ENCODE measurements at regions not wholly inside any gene's neighbourhood (a gene's known extent, or its start where the extent isn't known, plus 50 kb on each side); places are given as distances from the start of the nearest gene placed in this dataset.

GRCh38 chr1:185646202-185646683 lies 87.9 kb upstream of the HMCN1 start:
- H3K27me3 ChIP-seq: no peaks in the 10 kb centered on the region
- no peak overlapping the region for H3K27ac ChIP-seq
- H3K4me1 ChIP-seq (ENCODE audit: control insufficient read depth in 1 of 2, insufficient read depth in 1 of 2, low read depth in 1 of 2, low read length in 1 of 2): peaks cover 10 to 12% of the 10 kb centered on the region in 2 experiments
- TF ChIP-seq CTCF (IDR thresholded peaks at IDR 0.05): no peak
- no peak overlapping the region for H3K4me3 ChIP-seq (ENCODE audit: low read depth in 1 of 2, low read length in 1 of 2)
- no peaks in the 10 kb centered on the region for H3K9me3 ChIP-seq
- H3K36me3 ChIP-seq: no peaks in the 10 kb centered on the region

GRCh38 chr1:185645686-185646085 lies 88.5 kb upstream of the HMCN1 start:
- Histone ChIP-seq H3K27ac (no peak overlapping the region), H3K4me3 (ENCODE audit: low read depth in 1 of 2, low read length in 1 of 2) (no peak overlapping the region), H3K9me3 (no peaks in the 10 kb centered on the region), H3K36me3 (no peaks in the 10 kb centered on the region), H3K4me1 (ENCODE audit: control insufficient read depth in 1 of 2, insufficient read depth in 1 of 2, low read depth in 1 of 2, low read length in 1 of 2) (peaks cover 10 to 12% of the 10 kb centered on the region in 2 experiments), H3K27me3 (no peaks in the 10 kb centered on the region)
- no peak for TF ChIP-seq CTCF (IDR thresholded peaks at IDR 0.05)

- Histone ChIP-seq H3K27ac (no peak overlapping the region), H3K9me3 (no peaks in the 10 kb centered on the region), H3K27me3 (no peaks in the 10 kb centered on the region), H3K36me3 (no peaks in the 10 kb centered on the region), H3K4me3 (ENCODE audit: low read depth in 1 of 2, low read length in 1 of 2) (no peak overlapping the region), H3K4me1 (ENCODE audit: control insufficient read depth in 1 of 2, insufficient read depth in 1 of 2, low read depth in 1 of 2, low read length in 1 of 2) (peaks cover 10 to 12% of the 10 kb centered on the region in 2 experiments)
- TF ChIP-seq CTCF (IDR thresholded peaks at IDR 0.05): no peak
Observed at GRCh38 chr1:185645162-185645640, 89.0 kb upstream of the HMCN1 start.

- H3K36me3 ChIP-seq: no peaks in the 10 kb centered on the region
- no peaks in the 10 kb centered on the region for H3K27me3 ChIP-seq
- no peak overlapping the region for H3K4me3 ChIP-seq (ENCODE audit: low read depth in 1 of 2, low read length in 1 of 2)
- TF ChIP-seq CTCF (IDR thresholded peaks at IDR 0.05): no peak
- no peaks in the 10 kb centered on the region for H3K9me3 ChIP-seq
- H3K27ac ChIP-seq: no peak overlapping the region
- H3K4me1 ChIP-seq (ENCODE audit: control insufficient read depth in 1 of 2, insufficient read depth in 1 of 2, low read depth in 1 of 2, low read length in 1 of 2): peaks cover 10 to 12% of the 10 kb centered on the region in 2 experiments
Observed at GRCh38 chr1:185644531-185644930, 89.7 kb upstream of the HMCN1 start.

GRCh38 chr1:185636848-185637247 lies 97.3 kb upstream of the HMCN1 start:
- Histone ChIP-seq H3K9me3 (no peaks in the 10 kb centered on the region), H3K36me3 (no peaks in the 10 kb centered on the region), H3K4me3 (ENCODE audit: low read depth in 1 of 2, low read length in 1 of 2) (no peak overlapping the region), H3K4me1 (ENCODE audit: control insufficient read depth in 1 of 2, insufficient read depth in 1 of 2, low read depth in 1 of 2, low read length in 1 of 2) (peaks cover 51 to 62% of the 10 kb centered on the region in 2 experiments), H3K27ac (peak overlapping the region; percentile 79), H3K27me3 (no peaks in the 10 kb centered on the region)
- TF ChIP-seq CTCF (IDR thresholded peaks at IDR 0.05): no peak
